Left colon (tissue), 2 donors: ENCODE measurements at regions not wholly inside any gene's neighbourhood (a gene's known extent, or its start where the extent isn't known, plus 50 kb on each side); places are given as distances from the start of the nearest gene placed in this dataset.

Experiments
- ATAC-seq: fragments of 200-7000 bp; cut with Tn5 transposase; one replicate; pipeline ENCODE4 v1.9.1; 2020; ENCODE audit warnings: mild to moderate bottlenecking, moderate library complexity
- DNase-seq, 2 donors: peaks; one replicate each; pipeline ENCODE4 v3.0.0-alpha.2; 2020
- intact Hi-C, 2 donors: fragments of 100-400 bp; cut with DNase I in 1 of 2; cut with micrococcal nuclease in 1 of 2; formaldehyde crosslinking; loops; one replicate each; pipeline versions ENCODE4 v1.11.2 to v1.14.0; 2022; cut with DNase I, micrococcal nuclease
- donor health status: DM: no; HTN: no; CAD: no.
- donor health status: DM: yes; HTN: yes; CAD: no.

GRCh38 chr2:7270011-7270431, 352.8 kb downstream of the RNF144A start:
- DNase-seq (no peak), ATAC-seq (no peak)
- intact Hi-C loops = no loop called here

DNA sequence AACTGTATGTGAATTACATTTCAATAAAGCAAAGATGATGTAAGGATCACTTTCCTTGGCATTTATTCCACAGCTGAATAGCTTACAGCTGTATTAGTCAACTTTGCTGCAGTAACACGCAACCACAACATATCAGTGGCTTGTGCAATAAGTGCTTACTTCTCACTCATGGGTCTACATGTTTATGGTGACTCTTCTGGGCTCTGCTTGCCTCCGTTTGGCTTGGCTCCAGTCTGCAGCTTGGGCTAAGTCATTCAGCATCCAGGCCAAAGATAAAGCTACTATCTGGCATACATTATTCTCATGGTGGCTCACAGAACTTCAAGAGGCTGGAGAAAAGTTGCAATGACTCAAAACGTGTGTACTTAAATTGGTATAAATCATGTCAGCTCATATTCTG, 355.0 kb downstream of the RNF144A start:
- DNase-seq (no peak), ATAC-seq (no peak)
- intact Hi-C loops = no loop called here

- intact Hi-C loops = no loop called here
- ATAC-seq (no peak), DNase-seq (no peak)
Measured at GRCh38 chr2:7278984-7279383, 361.8 kb downstream of the RNF144A start.

GRCh38 chr2:7279421-7279949, 362.3 kb downstream of the RNF144A start:
- intact Hi-C loops = no loop called here
- ATAC-seq = no peak
- DNase-seq = no peak

DNA sequence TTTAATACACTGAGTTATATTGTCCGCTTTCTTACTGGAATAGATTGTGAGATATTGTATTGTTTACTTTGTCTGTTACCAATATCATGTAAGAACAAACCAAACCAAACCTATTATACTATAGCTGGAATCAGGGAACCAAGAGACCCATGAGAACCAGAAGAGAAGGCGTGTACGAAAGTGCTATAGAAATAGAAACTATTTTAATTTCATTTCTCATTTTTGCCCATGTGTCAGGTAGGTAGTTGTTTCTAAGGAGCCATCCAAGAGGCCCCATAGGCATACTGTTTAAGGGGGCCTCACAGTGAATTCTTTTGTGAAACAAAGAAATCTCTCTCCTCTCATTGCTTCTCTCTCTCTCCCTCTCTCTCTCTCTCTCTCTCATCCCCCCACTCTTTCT, 363.6 kb downstream of the RNF144A start:
- intact Hi-C loops = no loop called here
- DNase-seq = no peak
- no peak for ATAC-seq

- DNase-seq (no peak), ATAC-seq (no peak)
- intact Hi-C loops = no loop called here
Measured at GRCh38 chr2:7281231-7282201, 364.3 kb downstream of the RNF144A start.

DNA sequence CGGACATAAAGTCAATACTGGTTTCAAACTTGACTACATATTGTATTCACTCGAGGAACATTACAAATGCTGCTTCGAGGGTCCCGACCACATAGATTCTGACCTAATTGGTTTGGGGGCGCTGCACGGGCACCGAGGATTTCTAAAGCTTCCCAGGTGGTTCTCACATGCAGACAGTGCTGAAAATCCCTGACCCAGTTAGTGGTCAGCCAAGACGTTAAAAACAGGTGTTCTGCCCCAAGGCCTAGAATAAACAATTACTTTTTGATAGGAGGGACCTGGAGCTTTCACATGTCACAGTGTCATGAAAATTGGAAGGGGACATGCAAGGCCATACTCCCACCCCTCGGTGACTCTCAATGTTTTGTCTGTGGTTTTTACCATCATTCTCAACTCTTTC, 368.9 kb downstream of the RNF144A start:
- no peak for DNase-seq
- ATAC-seq = no peak

GRCh38 chr2:7288484-7288883, 371.3 kb downstream of the RNF144A start:
- ATAC-seq = no peak
- intact Hi-C loops = no loop called here
- no peak for DNase-seq

More for the DNA sequence above, 368.9 kb downstream of the RNF144A start:
- intact Hi-C loops = no loop called here

- ATAC-seq = no peak
- DNase-seq = no peak
- intact Hi-C loops = no loop called here
Measured at GRCh38 chr2:7289697-7290096, 372.5 kb downstream of the RNF144A start.

DNA sequence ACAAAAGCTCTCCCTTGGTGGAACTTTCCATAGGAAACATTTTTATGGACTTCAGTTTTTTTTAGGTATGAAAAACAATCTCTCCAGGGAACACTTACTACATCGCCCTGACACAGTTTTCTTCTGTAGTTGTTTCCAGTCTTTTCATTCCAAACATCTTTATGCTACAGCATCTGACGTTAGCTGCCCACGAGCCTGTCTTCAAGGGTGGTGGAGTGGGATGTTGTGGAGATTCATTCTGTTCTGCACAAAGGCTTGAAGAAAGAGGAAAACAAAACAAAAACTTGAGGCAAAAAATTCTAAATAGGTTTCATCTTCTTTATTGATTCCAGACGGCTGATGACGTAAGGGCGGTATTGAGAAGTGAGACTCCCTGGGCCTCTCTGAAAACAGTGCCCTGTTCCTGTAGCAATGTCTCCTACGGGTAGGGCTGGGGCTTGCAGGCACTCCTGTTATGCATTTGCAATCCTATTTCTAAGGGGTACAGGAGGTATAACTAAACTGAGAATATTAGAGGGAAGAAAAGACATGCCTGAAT, 375.0 kb downstream of the RNF144A start:
- no peak for ATAC-seq
- DNase-seq = no peak
- intact Hi-C loops = no loop called here

DNA sequence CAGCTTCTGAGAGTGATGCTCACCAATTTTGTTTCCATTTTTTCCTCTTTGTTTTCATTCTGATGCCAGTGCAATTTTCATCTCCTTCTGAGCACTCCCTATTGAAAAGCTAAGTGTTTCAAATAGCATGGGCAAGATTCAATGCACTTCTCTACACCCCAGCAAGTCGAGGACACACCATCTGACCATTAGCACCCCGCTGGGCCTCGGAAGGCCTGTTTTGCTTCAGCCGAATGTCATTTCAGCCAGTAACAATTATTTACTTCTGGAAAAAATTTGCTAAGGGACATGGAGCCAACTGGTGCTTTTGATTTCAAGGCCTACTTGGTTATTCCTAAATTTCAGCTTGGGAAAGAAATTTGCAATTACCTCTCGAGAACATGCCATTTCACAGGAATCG, 392.4 kb downstream of the RNF144A start:
- DNase-seq = no peak
- intact Hi-C loops = no loop called here
- ATAC-seq = no peak

- intact Hi-C loops = no loop called here
- ATAC-seq = no peak
- DNase-seq = no peak
Measured at GRCh38 chr2:7324706-7325105, 407.5 kb downstream of the RNF144A start.

DNA sequence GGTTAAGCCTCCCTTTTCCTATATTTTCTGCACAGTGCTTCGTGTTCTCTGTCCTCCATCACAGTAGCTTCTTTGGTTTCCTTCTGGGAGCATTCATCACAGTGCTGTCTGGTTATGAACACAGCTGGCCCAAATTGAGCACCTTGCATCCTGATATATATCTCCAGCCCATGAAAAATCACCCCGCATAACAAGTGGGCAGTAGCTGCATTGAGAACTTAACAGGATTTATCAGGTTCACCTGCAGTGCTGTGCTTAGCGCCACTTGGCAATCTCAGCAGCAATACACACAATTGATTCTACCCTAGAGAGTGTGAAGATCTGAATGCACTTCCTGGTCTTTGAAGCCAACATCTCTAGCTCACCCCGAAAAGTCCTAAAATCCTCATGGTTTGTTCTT, 408.0 kb downstream of the RNF144A start:
- ATAC-seq (no peak), DNase-seq (no peak)
- intact Hi-C loops = no loop called here

DNA sequence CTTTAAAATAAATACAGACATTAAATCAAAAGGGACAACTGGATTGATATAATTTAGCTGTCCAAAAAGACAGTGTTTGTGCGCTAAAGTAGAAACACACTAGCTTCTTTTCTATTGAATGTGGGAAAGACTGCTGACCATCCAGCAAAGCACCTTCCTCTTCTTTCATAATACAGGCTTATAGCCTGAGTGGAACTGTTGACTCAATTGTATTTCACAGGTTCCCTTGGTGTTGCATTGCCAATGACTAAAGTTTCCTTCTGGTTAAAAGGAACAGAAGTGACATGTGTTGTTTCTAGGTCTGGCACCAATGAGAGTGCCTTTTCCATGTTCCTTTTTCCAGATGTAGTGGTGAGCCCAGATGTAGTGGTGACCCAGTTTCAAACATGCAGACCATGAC, 412.3 kb downstream of the RNF144A start:
- DNase-seq (no peak), ATAC-seq (no peak)
- intact Hi-C loops = no loop called here

DNA sequence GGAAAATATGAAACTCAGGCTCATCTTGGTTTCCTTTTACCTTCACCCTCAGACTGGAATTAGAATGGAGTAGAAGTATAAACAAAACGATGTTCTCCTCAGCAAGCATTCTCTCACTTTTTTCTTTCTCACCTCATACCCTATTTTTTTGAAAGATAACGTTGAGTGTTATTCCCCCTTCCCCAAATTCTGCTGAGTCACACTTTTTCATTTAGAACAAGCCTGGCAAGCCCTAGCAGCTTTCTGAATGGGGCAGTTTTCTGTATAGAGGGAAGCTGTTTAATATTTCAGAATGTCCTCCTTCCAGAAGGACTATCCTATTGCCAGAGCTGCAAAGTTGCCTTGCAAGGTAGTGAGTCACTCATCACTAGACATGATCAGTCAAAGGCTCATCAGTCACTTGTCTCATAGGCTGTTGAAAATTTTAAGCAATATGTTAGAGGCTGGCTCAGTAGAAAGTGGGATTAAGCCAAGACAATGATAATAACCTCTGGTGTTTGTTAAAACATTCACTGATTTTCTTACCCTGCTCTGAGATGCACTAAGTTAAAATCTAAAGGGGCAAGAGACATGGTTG, 416.1 kb downstream of the RNF144A start:
- intact Hi-C loops = no loop called here
- no peak for ATAC-seq
- no peak for DNase-seq

GRCh38 chr2:7333960-7334493, 416.8 kb downstream of the RNF144A start:
- intact Hi-C loops = no loop called here
- DNase-seq = no peak
- no peak for ATAC-seq

- no peak for ATAC-seq
- intact Hi-C loops = no loop called here
- DNase-seq = no peak
Measured at GRCh38 chr2:7338961-7339360, 421.7 kb downstream of the RNF144A start.

DNA sequence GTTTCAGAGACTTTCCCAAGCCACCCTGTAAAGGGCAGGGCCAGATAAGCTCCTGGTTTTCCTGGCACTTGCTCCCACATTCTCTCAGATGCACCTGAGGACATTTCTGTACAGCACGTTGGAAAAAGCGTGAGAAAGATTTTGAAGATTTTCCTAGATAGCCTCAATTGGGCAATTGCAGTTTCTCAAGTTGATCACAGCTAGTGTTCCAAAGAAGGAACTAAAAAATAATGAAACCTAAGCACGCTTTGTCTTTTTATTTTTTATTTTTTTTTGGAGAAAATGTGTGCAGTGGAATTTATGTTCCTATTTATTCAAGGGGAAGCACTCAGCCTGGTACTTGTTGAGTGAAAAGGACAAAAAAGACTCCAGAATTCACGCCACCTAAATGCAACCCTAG, 429.1 kb downstream of the RNF144A start:
- no peak for ATAC-seq
- intact Hi-C loops = no loop called here

DNA sequence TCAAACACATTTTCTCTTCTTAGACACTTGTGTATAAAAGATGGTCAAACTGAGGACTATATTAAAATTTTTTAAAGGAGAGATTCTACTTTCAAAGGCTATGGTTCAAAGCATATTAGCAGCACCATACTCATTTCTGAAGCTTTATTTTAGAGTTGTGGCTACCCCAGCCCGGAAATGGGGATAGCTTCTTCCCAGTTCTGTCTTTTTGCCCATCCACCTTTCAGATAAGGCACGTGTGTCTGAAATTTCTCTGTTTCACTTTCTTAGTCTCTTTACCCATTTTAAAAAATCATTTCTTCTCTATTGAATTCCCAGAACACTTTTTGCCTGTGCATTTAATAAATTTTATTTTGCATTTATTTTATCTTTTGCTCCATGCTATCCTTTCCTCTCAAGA, 431.5 kb downstream of the RNF144A start:
- intact Hi-C loops = no loop called here
- ATAC-seq (no peak), DNase-seq (no peak)

More for the DNA sequence above, 429.1 kb downstream of the RNF144A start:
- DNase-seq = no peak

DNA sequence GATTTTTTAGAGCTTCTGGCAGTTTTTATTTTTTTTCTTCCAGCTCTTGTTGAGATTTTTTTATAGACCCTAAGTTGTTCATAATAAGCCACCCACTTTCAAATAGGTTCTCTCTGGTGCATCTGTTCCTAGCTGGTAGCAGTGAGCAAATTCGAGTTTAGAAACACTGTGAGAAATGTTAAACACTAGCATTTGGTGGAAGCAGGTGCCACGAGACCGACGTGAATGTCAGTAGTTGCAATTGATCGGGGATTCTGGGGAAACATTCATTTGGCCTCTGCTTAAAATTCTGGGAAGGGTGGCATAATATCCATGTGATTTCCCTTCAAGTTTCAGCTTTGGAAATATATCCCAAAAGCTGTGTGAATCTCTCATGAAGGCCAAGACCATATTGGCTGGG, 435.0 kb downstream of the RNF144A start:
- intact Hi-C loops = no loop called here
- ATAC-seq (no peak), DNase-seq (no peak)
